Left lobe of liver (tissue), 2 donors: ENCODE measurements at regions not wholly inside any gene's neighbourhood (a gene's known extent, or its start where the extent isn't known, plus 50 kb on each side); places are given as distances from the start of the nearest gene placed in this dataset.
"Not testable (repeated sequence)": the region's sequence is repeated elsewhere in the genome, so short reads cannot be mapped to it uniquely, and the experiment has no call there.

ENCODE experiments used
- ATAC-seq: fragments of 200-7000 bp; cut with Tn5 transposase; one replicate; pipeline ENCODE4 v1.9.1; 2020; ENCODE audit warnings: mild to moderate bottlenecking, moderate library complexity
- DNase-seq: peaks from one replicate; pipeline ENCODE4 v3.0.0-alpha.2; 2020; ENCODE audit warnings: low spot score
- donor health status: DM: no; HTN: no; CAD: no; lungs with moderate emphysema.
- donor health status: DM: no; HTN: yes; CAD: no.

DNA sequence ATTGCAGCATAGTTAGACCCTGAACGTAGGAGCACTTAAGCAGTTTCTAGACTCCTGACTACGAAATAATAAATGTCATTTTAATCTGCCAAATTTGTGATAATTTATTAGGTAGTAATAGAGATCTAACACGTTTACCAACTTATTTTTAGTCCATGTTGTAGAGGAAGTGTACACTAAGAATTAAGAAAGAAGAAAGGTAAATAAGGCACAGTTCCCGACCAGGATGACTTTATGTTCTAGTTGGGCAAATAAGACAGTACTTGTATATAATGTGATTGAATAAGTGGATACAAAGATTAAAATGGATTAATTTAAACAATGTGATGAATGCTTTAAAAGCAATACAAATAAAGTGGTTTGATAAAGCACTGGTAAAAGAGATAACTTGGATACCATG lies 1306.2 kb upstream of the PCDH20 start:
- ATAC-seq = no peak
- no peak for DNase-seq

- not testable (repeated sequence) for ATAC-seq
Observed at GRCh38 chr13:62711948-62712347, 1296.3 kb upstream of the PCDH20 start.

GRCh38 chr13:62710787-62711186 lies 1295.1 kb upstream of the PCDH20 start:
- ATAC-seq (no peak), DNase-seq (no peak)

More at GRCh38 chr13:62711948-62712347, 1296.3 kb upstream of the PCDH20 start:
- DNase-seq = not testable (repeated sequence)

DNA sequence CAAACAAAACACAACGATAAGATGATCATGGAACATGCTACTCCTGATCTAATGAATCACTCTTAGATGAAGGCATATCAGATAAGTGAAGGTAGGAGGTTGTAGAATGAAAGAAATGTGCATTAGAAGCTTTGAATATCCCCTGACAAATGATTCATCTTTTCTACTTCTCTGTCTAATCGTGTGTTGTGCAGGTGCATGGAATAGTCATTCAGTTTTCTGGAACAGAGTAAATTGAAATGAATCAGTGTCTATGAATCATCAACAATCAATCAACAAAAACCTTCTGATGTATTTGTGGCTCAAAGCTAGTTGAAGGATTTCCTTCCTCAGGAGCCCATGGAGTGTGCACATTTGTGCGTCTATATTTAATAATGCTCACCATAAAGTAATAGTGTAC lies 1290.4 kb upstream of the PCDH20 start:
- DNase-seq (no peak), ATAC-seq (no peak)

- ATAC-seq = no peak
- no peak for DNase-seq
Observed at GRCh38 chr13:62704875-62705274, 1289.2 kb upstream of the PCDH20 start.

GRCh38 chr13:62702502-62702901 lies 1286.9 kb upstream of the PCDH20 start:
- DNase-seq = no peak

DNA sequence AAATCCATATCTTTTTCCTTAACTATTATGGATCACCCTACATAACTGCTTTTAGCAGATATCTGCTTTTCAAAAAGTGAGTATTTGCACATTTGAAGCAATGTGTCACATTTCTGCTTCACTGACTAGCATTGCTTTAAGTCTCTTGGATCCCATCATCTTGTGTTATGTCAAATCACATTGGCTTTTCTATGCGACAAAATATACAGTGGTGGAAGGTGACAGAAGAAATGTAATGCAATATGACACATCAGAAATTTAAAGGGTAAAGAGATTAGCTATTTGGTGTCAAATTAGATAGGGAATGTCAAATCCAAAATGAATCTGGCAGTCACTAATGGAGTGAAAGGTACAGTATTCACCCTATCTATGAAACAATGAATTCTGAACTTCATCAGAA lies 1282.1 kb upstream of the PCDH20 start:
- DNase-seq = no peak

More at GRCh38 chr13:62702502-62702901, 1286.9 kb upstream of the PCDH20 start:
- ATAC-seq = no peak

GRCh38 chr13:62696490-62696889 lies 1280.8 kb upstream of the PCDH20 start:
- no peak for DNase-seq
- no peak for ATAC-seq

More for the DNA sequence above, 1282.1 kb upstream of the PCDH20 start:
- ATAC-seq = no peak

DNA sequence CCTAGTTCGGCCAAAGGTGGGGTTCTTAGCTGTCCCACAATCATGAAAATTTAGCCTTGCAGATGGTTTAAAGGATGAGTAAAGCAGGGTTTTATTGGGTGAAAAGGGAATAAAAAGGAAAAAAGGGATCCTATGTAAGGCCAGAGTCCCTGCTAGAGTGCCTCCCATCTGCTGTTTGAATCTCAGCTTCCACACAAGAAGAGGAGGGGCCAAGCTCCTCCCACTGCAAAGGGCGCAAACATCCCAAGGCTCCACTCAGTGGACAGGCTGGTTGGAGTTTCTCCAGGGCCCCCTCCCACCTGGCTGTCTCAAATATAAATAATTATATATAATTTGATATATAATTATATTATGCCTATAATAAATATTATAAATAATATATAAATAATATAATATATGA lies 1272.1 kb upstream of the PCDH20 start:
- no peak for DNase-seq
- ATAC-seq = no peak

- ATAC-seq = no peak
Observed at GRCh38 chr13:62684359-62684758, 1268.7 kb upstream of the PCDH20 start.

DNA sequence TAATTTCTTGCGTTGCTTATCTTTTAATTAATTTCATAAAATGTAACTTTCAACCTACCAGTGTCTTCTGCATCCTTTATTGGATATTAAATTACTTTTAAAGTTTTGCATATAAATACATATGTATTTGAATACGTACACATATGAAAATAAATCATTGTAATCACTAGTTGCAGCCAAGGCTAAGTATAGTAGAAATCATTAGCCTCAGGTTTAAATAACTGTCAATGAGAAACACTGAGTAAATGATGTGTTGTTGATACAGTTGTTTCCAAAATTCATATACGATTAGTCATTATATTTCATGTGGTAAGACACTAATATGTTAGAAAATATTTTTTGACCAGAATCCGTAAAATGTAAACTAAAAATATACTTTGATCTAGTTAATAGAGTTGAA lies 1267.1 kb upstream of the PCDH20 start:
- DNase-seq (no peak), ATAC-seq (no peak)

More at GRCh38 chr13:62684359-62684758, 1268.7 kb upstream of the PCDH20 start:
- DNase-seq = no peak

GRCh38 chr13:62678039-62678438 lies 1262.4 kb upstream of the PCDH20 start:
- ATAC-seq = no peak

DNA sequence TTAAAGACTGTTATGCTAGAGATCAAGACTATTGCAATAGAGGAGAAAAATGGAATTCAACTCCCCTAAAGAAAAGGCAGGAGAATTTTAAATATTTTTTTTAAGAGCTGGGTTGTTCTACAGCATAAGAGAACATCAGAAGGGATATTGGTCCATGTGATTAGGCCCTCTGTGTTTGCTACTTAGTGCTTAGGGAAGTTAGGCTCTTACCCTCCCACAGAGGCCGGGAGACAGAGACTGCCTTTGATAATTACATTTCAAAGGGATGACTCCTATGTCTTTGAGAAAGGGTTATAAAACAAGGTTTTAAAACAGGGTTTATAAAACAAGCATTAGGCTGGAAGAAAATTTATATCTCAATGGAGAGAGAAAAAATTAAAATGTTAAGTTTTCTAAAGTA lies 1248.1 kb upstream of the PCDH20 start:
- DNase-seq (no peak), ATAC-seq (no peak)

More at GRCh38 chr13:62678039-62678438, 1262.4 kb upstream of the PCDH20 start:
- no peak for DNase-seq

GRCh38 chr13:62659365-62659764 lies 1243.7 kb upstream of the PCDH20 start:
- DNase-seq = no peak
- no peak for ATAC-seq

DNA sequence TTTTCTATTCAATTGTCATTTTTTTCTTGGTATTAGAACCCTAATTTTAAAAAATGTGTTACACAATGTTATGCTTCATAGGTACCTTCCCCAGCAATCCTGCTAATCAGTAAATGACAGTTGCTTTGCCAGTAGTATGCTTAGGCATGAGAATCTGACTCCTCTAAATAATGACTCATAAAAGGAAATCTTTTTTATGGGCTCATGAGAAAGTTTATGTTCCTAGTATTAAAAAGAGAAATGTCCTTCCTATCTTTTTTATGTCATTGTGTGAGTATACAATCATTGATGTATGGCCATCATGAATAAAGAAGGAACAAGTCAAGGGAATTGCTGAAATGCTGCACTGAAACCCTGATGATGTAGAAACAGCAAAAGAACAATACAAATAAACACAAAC lies 1237.7 kb upstream of the PCDH20 start:
- DNase-seq (no peak), ATAC-seq (no peak)

GRCh38 chr13:62643799-62644524 lies 1228.3 kb upstream of the PCDH20 start:
- no peak for ATAC-seq
- DNase-seq = no peak

DNA sequence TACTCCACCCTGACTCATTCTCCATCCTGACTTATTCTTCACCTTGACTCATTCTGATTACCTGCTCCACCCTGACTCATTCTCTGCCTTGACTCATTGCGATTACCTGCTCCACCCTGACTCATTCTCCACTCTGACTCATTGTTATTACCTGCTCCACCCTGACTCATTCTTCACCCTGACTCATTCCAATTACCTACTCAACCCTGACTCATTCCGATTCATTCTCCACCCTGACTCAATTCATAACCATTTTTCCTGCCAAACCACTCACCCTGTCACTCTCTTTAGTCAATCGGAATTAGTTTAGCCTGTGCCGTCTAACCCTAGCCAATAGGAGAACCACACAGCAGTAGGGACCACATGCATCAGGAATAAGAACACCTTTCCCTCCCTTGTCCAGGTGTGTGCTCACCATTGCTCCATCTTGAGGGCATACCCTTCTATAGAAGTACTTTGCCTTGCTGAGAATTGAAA lies 1227.4 kb upstream of the PCDH20 start:
- ATAC-seq (no peak), DNase-seq (no peak)

- no peak for ATAC-seq
- no peak for DNase-seq
Observed at GRCh38 chr13:62635161-62635560, 1219.5 kb upstream of the PCDH20 start.

DNA sequence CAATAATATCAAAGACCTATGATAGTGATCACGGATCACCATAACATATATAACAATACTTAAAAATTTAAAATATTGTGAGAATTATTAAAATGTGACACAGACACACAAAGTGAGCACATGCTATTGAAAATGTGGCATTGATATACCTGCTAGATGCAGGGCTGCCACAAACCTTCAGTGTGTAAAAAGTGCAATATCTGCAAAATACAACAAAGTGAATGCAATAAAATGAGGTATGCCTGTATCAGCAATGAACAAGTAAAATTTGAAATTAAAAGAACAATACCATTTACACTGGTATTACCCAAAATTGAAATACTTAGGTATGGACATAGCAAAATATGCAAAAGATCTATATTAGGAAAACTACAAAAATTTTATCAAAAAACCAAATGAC lies 1217.8 kb upstream of the PCDH20 start:
- ATAC-seq = no peak

GRCh38 chr13:62631619-62632018 lies 1216.0 kb upstream of the PCDH20 start:
- ATAC-seq (no peak), DNase-seq (no peak)

More for the DNA sequence above, 1217.8 kb upstream of the PCDH20 start:
- DNase-seq = no peak

DNA sequence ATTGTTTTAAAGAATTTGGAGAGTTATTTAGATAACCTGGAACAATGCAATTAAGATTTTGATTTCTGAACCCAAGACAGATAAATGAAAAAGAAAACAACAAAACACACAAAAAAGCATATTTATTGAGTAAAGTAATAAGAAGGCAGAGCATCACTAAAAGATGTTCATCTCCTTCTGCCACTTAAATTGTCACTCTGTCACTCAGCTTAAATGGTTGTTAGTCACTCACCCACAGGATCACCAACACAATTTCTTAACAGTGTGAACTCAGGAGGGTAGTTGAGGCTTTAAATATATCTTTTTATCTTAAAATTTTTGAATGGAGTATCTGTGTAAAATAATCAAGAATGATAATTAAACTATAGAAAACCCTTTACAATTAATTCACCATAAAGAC lies 1215.5 kb upstream of the PCDH20 start:
- DNase-seq = no peak

GRCh38 chr13:62629618-62630017 lies 1214.0 kb upstream of the PCDH20 start:
- peak; percentile 55 for ATAC-seq
- no peak for DNase-seq

More for the DNA sequence above, 1215.5 kb upstream of the PCDH20 start:
- no peak for ATAC-seq

DNA sequence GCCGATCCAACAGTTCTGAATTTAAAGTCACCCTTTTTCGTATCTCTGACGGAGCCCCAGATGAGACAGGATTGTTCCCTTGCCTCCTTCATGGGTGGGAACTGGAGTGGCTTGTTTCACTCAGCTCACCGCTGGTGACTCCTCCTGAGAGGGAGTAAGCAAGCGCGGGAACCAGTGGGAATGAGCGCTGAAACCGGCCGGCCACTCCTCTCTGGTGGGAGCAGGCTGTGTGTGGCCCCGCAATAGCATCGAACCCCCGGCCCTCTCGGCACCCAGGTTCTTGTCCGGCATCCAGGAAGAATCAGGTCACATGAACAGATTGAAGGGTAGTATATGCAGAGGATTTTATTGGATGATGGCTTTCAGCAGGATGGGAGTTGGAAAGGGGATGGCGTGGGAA lies 1211.6 kb upstream of the PCDH20 start:
- no peak for ATAC-seq
- DNase-seq = no peak
